Loucy (cell line): ENCODE measurements at regions not wholly inside any gene's neighbourhood (a gene's known extent, or its start where the extent isn't known, plus 50 kb on each side); places are given as distances from the start of the nearest gene placed in this dataset.

Experiments
- CTCF ChIP-seq: fragments of 200-600 bp; sonication (generic); conservative IDR thresholded peaks from 2 replicates; pipeline ENCODE4 v1.5.1; 2014; ENCODE audit warnings: mild to moderate bottlenecking, antibody characterized with exemption, low read length
- EZH2phosphoT487 ChIP-seq: fragments of 200-600 bp; IDR thresholded peaks from 2 replicates; pipeline ENCODE4 v1.6.1; 2018; ENCODE audit warnings: antibody characterized with exemption, mild to moderate bottlenecking, moderate library complexity, borderline replicate concordance

- TF ChIP-seq CTCF (no peak), EZH2phosphoT487 (no peak)
These were observed 256.2 kb downstream of the SKIDA1 start for GRCh38 chr10:21269289-21269688.
